GM11168 (cell line): ENCODE measurements at regions not wholly inside any gene's neighbourhood (a gene's known extent, or its start where the extent isn't known, plus 50 kb on each side); places are given as distances from the start of the nearest gene placed in this dataset.
"Not testable (repeated sequence)": the region's sequence is repeated elsewhere in the genome, so short reads cannot be mapped to it uniquely, and the experiment has no call there.

Experiments
- in situ Hi-C: fragments of 300-500 bp; cut with MboI; formaldehyde crosslinking; loops from one replicate; pipeline ENCODE4 v1.12.0; 2022; ENCODE audit warnings: low sequenced_read_pairs; ENCODE audit not compliant: unreplicated experiment

GRCh38 chr3:26102376-26102775, 312.5 kb downstream of the OXSM start:
- in situ Hi-C loops, result no loop called here

GRCh38 chr3:26104851-26105251, 315.0 kb downstream of the OXSM start:
- in situ Hi-C loops, result no loop called here

GRCh38 chr3:26105261-26105660, 315.4 kb downstream of the OXSM start:
- in situ Hi-C loops, result no loop called here

- in situ Hi-C loops, result no loop called here
Measured at GRCh38 chr3:26106228-26106627, 316.3 kb downstream of the OXSM start.

- in situ Hi-C loops, result no loop called here
Measured at GRCh38 chr3:26108846-26109489, 319.1 kb downstream of the OXSM start.

- in situ Hi-C loops, result no loop called here
Measured at GRCh38 chr3:26114851-26115250, 325.0 kb downstream of the OXSM start.

GRCh38 chr3:26118165-26118564, 328.3 kb downstream of the OXSM start:
- in situ Hi-C loops, result no loop called here

GRCh38 chr3:26132942-26133341, 343.1 kb downstream of the OXSM start:
- in situ Hi-C loops, result no loop called here

GRCh38 chr3:26141296-26141695, 351.4 kb downstream of the OXSM start:
- in situ Hi-C loops, result no loop called here

GRCh38 chr3:26145769-26146168, 355.9 kb downstream of the OXSM start:
- in situ Hi-C loops, result no loop called here

GRCh38 chr3:26157428-26157827, 367.5 kb downstream of the OXSM start:
- in situ Hi-C loops, result not testable (repeated sequence)

GRCh38 chr3:26171006-26171405, 381.1 kb downstream of the OXSM start:
- in situ Hi-C loops, result no loop called here

GRCh38 chr3:26191556-26191955, 401.7 kb downstream of the OXSM start:
- in situ Hi-C loops, result no loop called here

GRCh38 chr3:26193558-26193957, 403.7 kb downstream of the OXSM start:
- in situ Hi-C loops, result no loop called here

GRCh38 chr3:26196781-26197180, 406.9 kb downstream of the OXSM start:
- in situ Hi-C loops, result no loop called here

GRCh38 chr3:26198609-26199008, 408.7 kb downstream of the OXSM start:
- in situ Hi-C loops, result no loop called here

GRCh38 chr3:26202169-26202568, 412.3 kb downstream of the OXSM start:
- in situ Hi-C loops, result no loop called here

GRCh38 chr3:26205475-26205874, 415.6 kb downstream of the OXSM start:
- in situ Hi-C loops, result no loop called here

- in situ Hi-C loops, result no loop called here
Measured at GRCh38 chr3:26208201-26208600, 414.4 kb upstream of the LRRC3B start.

- in situ Hi-C loops, result no loop called here
Measured at GRCh38 chr3:26229801-26230200, 392.8 kb upstream of the LRRC3B start.

- in situ Hi-C loops, result no loop called here
Measured at GRCh38 chr3:26233374-26233773, 389.2 kb upstream of the LRRC3B start.

GRCh38 chr3:26236531-26236930, 386.0 kb upstream of the LRRC3B start:
- in situ Hi-C loops, result no loop called here
